GM19025 (cell line): ENCODE measurements at regions not wholly inside any gene's neighbourhood (a gene's known extent, or its start where the extent isn't known, plus 50 kb on each side); places are given as distances from the start of the nearest gene placed in this dataset.
A peak's percentile ranks its signal among the peaks of the same experiment; 100 is the strongest.

Experiments
- ATAC-seq: cut with Tn5 transposase; IDR thresholded peaks from one replicate; pipeline ENCODE4 v1.9.1; 2021; ENCODE audit warnings: mild to moderate bottlenecking, low read depth, moderate library complexity; ENCODE audit not compliant: unreplicated experiment

- peak; percentile 72 for ATAC-seq
Measured at GRCh38 chr2:104733226-104733943, 120.5 kb upstream of the POU3F3 start.

GRCh38 chr2:104734937-104735586, 118.9 kb upstream of the POU3F3 start:
- no peak for ATAC-seq

GRCh38 chr2:104736026-104736425, 117.9 kb upstream of the POU3F3 start:
- ATAC-seq: no peak

GRCh38 chr2:104741860-104742259, 112.1 kb upstream of the POU3F3 start:
- no peak for ATAC-seq

- ATAC-seq: no peak
Measured at GRCh38 chr2:104744537-104744936, 109.4 kb upstream of the POU3F3 start.

DNA sequence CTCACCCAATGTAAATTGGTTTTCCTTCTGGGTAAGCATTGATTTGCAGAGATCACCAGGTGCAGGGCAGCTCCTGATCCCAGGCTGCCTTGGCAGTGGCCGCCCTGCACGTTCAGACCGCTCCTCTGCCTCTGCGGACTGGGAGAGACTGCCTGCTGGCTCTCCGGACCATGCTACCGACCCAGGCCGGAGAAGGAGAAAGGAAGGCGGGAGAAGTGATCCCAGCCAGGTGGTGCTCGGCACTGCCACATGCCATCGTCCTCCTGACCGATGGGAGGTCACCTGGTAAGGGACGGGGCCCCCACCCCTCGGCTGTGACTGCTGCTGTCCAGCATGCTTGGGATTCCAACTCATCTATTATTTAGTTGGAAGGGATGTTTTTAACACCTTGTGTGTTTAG, 108.1 kb upstream of the POU3F3 start:
- no peak for ATAC-seq

DNA sequence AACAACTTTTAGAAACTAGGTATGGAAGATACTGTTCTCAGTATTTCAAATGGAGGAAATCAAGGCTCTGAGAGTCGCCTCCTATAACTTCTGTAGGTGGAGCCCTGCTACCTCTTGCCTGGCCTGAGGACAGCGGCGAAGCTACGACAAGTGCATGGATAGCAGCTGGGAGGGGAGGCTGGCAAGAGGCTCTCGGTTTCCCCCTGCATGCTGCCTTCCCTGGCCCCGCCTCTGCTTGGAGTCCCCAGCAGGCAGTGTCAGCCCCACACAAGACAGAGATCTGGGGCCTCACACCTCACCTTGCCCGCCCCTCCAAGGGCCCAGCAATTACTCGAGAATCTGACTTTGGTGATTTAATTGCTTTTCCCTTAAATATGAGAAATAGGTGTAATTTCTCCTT, 107.6 kb upstream of the POU3F3 start:
- ATAC-seq: no peak

GRCh38 chr2:104746858-104747257, 107.1 kb upstream of the POU3F3 start:
- no peak for ATAC-seq

DNA sequence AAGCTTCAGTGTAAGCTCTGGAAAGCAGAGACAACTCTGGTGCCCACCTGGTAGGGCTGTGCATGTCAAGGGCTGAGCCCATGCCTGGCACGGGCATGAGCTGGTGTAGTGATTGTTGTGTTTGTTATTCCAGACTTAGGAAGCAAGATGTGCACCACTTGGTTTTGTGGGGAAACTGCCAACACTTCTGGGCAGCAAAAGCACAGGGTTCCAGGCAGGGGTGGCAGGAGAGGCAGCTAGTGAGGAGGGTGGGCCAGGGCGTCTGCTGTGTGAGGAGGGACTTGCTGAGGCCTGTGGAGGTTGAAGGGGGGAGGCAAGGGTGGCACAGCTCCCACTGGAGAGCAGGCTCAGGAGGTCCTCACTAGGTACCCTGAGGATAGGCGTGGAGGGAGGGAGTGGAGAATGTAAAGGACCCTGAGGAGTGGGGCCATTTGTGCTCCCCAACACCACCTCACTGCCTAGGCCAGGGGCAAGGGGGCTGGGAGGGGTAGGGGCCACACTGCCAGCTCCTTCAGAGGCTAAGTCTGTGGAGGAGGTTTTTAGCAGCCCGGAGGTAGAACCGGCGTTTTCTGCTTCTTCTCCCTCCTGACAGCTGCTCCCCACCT, 104.0 kb upstream of the POU3F3 start:
- ATAC-seq: no peak

DNA sequence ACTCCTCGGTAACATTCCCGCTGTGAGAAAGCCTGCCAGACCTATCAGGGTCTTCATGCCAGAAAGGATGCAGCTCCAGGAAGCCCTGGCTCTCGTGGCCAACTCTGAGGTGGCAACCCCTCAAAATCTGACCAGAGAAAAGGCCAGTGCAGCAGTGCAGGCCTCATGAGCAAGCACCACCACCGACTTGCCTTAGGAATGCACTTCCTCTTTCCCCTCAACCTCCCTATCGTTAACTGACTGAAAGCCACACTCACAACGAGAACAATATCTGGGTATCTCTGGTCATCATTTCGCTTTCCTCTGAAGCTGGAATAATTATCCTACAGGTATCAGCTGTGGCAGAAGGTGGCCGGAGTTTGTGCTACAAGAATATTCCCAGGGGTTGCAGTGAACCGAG, 101.4 kb upstream of the POU3F3 start:
- ATAC-seq: no peak

GRCh38 chr2:104755026-104755878, 98.7 kb upstream of the POU3F3 start:
- no peak for ATAC-seq

DNA sequence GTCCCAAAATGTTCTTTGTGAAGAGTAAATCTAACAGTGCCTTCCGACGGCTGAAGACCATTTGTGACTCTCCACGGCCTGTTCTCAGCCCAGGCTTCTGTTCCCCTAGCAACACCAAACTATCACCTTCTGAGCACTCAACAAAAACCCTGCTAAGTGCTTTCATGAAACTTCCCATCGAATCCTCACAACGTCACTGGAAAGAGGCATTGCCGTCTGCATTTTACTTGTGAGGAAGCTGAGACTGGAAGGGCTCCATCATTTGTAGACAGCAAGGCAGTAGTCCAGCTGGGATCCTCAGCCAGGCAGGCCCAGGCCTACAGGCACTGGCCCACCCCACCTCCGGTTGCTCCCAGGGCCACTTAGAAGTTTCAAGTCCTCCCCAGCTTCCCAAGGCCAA, 97.8 kb upstream of the POU3F3 start:
- ATAC-seq: no peak

DNA sequence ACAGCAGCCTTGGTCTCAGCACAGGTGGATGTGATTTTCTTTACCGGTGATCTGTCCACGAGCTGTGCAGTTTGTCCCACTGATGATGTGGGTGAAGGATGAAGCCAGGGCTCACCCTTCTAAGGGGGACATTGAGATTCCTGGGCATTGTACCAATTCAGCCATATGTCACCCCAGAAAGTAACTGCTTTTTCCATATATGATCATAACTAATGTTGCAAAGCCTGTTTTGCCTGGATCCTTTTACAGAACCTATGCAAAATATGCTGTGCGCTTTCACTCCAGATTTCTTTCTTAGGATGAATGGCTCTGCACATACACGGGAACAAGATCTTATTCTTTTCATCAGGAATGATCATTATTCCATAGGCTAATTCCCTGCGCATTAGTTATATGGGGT, 96.9 kb upstream of the POU3F3 start:
- no peak for ATAC-seq

- no peak for ATAC-seq
Measured at GRCh38 chr2:104758199-104758620, 95.7 kb upstream of the POU3F3 start.

GRCh38 chr2:104762031-104762430, 91.9 kb upstream of the POU3F3 start:
- no peak for ATAC-seq

- ATAC-seq: no peak
Measured at GRCh38 chr2:104766683-104767082, 87.2 kb upstream of the POU3F3 start.

GRCh38 chr2:104768694-104769093, 85.2 kb upstream of the POU3F3 start:
- no peak for ATAC-seq

- ATAC-seq: no peak
Measured at GRCh38 chr2:104769096-104769495, 84.8 kb upstream of the POU3F3 start.

DNA sequence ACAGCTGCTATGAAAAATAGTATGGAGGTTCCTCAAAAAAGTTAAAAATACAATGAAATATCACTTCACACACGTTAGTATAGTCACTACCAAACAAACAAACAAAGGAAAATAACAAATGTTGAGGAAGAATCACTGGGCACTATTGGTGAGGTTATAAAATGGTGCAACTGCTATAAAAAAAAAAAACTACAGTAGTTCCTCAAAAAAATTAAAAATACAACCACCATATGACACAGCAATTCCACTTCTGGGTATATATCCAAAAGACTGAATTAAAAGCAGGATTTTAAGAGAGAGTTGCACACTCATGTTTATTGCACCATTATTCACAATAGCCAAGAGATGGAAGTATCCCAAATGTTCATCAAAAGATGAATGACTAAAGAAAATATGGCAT, 80.9 kb upstream of the POU3F3 start:
- ATAC-seq: no peak

DNA sequence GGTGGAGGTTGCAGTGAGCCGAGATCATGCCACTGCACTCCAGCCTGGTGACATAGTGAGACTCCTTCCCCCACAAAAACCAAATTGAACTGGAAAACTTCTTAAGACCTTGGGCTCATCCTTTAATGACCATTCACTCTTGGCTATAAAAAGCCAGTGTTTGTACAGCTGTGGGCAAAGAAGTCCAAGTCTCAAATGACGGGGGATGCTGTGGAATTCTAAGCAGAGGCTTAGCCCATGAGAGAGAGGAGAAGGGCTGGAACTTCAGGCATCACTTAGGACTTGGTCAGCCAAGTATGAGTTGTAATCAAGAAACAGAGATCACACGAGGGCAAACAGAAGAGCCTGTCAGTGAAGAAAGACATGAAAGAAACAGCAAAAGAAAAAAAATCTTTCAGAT, 79.3 kb upstream of the POU3F3 start:
- no peak for ATAC-seq

- no peak for ATAC-seq
Measured at GRCh38 chr2:104777721-104778120, 76.2 kb upstream of the POU3F3 start.
